ENCODE measurements at regions not wholly inside any gene's neighbourhood (a gene's known extent, or its start where the extent isn't known, plus 50 kb on each side); places are given as distances from the start of the nearest gene placed in this dataset.

- TF ChIP-seq POLR2A (IDR thresholded peaks at IDR 0.05) (no peak), EP300 (IDR thresholded peaks at IDR 0.05) (no peak), POLR2AphosphoS5 (IDR thresholded peaks at IDR 0.05) (no peak)
- TF ChIP-seq, protein P1, sequence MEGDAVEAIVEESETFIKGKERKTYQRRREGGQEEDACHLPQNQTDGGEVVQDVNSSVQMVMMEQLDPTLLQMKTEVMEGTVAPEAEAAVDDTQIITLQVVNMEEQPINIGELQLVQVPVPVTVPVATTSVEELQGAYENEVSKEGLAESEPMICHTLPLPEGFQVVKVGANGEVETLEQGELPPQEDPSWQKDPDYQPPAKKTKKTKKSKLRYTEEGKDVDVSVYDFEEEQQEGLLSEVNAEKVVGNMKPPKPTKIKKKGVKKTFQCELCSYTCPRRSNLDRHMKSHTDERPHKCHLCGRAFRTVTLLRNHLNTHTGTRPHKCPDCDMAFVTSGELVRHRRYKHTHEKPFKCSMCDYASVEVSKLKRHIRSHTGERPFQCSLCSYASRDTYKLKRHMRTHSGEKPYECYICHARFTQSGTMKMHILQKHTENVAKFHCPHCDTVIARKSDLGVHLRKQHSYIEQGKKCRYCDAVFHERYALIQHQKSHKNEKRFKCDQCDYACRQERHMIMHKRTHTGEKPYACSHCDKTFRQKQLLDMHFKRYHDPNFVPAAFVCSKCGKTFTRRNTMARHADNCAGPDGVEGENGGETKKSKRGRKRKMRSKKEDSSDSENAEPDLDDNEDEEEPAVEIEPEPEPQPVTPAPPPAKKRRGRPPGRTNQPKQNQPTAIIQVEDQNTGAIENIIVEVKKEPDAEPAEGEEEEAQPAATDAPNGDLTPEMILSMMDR (IDR thresholded peaks at IDR 0.05) = no peak
These were observed 213.4 kb upstream of the EGLN3 start for GRCh38 chr14:34164162-34164864.
